Neuronal stem cell (in vitro differentiated cells): ENCODE measurements at regions not wholly inside any gene's neighbourhood (a gene's known extent, or its start where the extent isn't known, plus 50 kb on each side); places are given as distances from the start of the nearest gene placed in this dataset.

Source experiments
- DNase-seq: peaks from one replicate; pipeline ENCODE4 v3.0.0-alpha.2; 2013; ENCODE audit warnings: low spot score
- H2AFZ ChIP-seq: one replicate; pipeline ENCODE4 v1.6.1; 2013; ENCODE audit warnings: mild to moderate bottlenecking, low read length, inconsistent platforms
- H2AK5ac ChIP-seq: 2 replicates; pipeline ENCODE4 v1.6.1; 2013; ENCODE audit warnings: low read depth, mild to moderate bottlenecking, inconsistent platforms, low read length, moderate library complexity, mixed read lengths
- H2BK120ac ChIP-seq: 2 replicates; pipeline ENCODE4 v1.6.1; 2013; ENCODE audit warnings: low read depth, mild to moderate bottlenecking, inconsistent platforms, low read length, moderate library complexity, mixed read lengths
- H2BK12ac ChIP-seq: one replicate; pipeline ENCODE4 v1.6.1; 2013; ENCODE audit warnings: low read length, inconsistent platforms
- H2BK15ac ChIP-seq: 2 replicates; pipeline ENCODE4 v1.6.1; 2013; ENCODE audit warnings: mild to moderate bottlenecking, low read length, inconsistent platforms, mixed read lengths
- H2BK5ac ChIP-seq: one replicate; pipeline ENCODE4 v1.6.1; 2013; ENCODE audit warnings: inconsistent platforms, mild to moderate bottlenecking, low read length, moderate library complexity
- H3K14ac ChIP-seq: one replicate; pipeline ENCODE4 v1.6.1; 2013; ENCODE audit warnings: low read length, inconsistent platforms
- H3K18ac ChIP-seq: 2 replicates; pipeline ENCODE4 v1.6.1; 2013; ENCODE audit warnings: low read length, inconsistent platforms
- H3K23ac ChIP-seq: 2 replicates; pipeline ENCODE4 v1.6.1; 2013; ENCODE audit warnings: low read depth, mild to moderate bottlenecking, mixed read lengths, low read length, inconsistent platforms; ENCODE audit not compliant: poor library complexity
- H3K27ac ChIP-seq: replicated peaks from 3 replicates; pipeline ENCODE4 v1.5.1; 2013; ENCODE audit warnings: low read length, inconsistent platforms
- H3K27me3 ChIP-seq, 3 experiments: 2 replicates each; pipeline ENCODE4 v1.6.1; 2013; ENCODE audit warnings: low read length in 3 of 3, mild to moderate bottlenecking in 2 of 3, inconsistent platforms in 1 of 3, low read depth in 1 of 3, mixed read lengths in 1 of 3, moderate library complexity in 1 of 3; ENCODE audit not compliant: control insufficient read depth in 3 of 3, insufficient read depth in 3 of 3
- H3K36me3 ChIP-seq, 2 donors: replicated peaks in 1 of 2; 2 replicates each; pipeline ENCODE4 v1.6.1; 2013; ENCODE audit warnings: low read length in 2 of 2; ENCODE audit not compliant: control insufficient read depth in 2 of 2, insufficient read depth in 2 of 2
- H3K4ac ChIP-seq: 2 replicates; pipeline ENCODE4 v1.6.1; 2013; ENCODE audit warnings: inconsistent platforms, mild to moderate bottlenecking, low read length, moderate library complexity
- H3K4me1 ChIP-seq, 2 donors: 1 replicate in 1 of 2; 2 replicates in 1 of 2; pipeline ENCODE4 v1.6.1; 2013; ENCODE audit warnings: low read length in 2 of 2, low read depth in 1 of 2; ENCODE audit not compliant: control insufficient read depth in 2 of 2, insufficient read depth in 1 of 2
- H3K4me2 ChIP-seq: one replicate; pipeline ENCODE4 v1.6.1; 2013; ENCODE audit warnings: mild to moderate bottlenecking, low read length, inconsistent platforms; ENCODE audit not compliant: insufficient read depth, poor library complexity, severe bottlenecking
- H3K4me3 ChIP-seq, 2 donors: 2 replicates each; pipeline ENCODE4 v1.5.1; 2013; ENCODE audit warnings: low read length in 2 of 2, mild to moderate bottlenecking in 2 of 2, inconsistent platforms in 1 of 2, moderate library complexity in 1 of 2
- H3K79me1 ChIP-seq: one replicate; pipeline ENCODE4 v1.6.1; 2013; ENCODE audit warnings: low read depth, mild to moderate bottlenecking, inconsistent platforms, low read length, moderate library complexity
- H3K9ac ChIP-seq: one replicate; pipeline ENCODE4 v1.6.1; 2013; ENCODE audit warnings: mild to moderate bottlenecking, low read depth, low read length, inconsistent platforms; ENCODE audit not compliant: poor library complexity
- H3K9me3 ChIP-seq, 2 donors: replicated peaks in 1 of 2; 2 replicates each; pipeline versions ENCODE3 to v1.6.1; 2013; ENCODE audit warnings: low read length in 2 of 2, mild to moderate bottlenecking in 2 of 2, inconsistent platforms in 1 of 2, low read depth in 1 of 2, mixed read lengths in 1 of 2, moderate library complexity in 1 of 2; ENCODE audit not compliant: control insufficient read depth in 2 of 2, insufficient read depth in 1 of 2
- H4K8ac ChIP-seq: one replicate; pipeline ENCODE4 v1.6.1; 2013; ENCODE audit warnings: low read depth, mild to moderate bottlenecking, inconsistent platforms, low read length, moderate library complexity
- H4K91ac ChIP-seq: one replicate; pipeline ENCODE4 v1.6.1; 2013; ENCODE audit warnings: low read length, low read depth, mild to moderate bottlenecking, inconsistent platforms; ENCODE audit not compliant: poor library complexity
- WGBS, 2 donors: extraction: QIAGEN DNeasy Blood & Tissue Kit; methylation state at CpG; one replicate each; pipeline ENCODE4 v1.1.7; 2013; ENCODE audit warnings: missing lambda C conversion rate in 2 of 2, mixed read lengths in 1 of 2; ENCODE audit not compliant: insufficient read length in 2 of 2, insufficient replicate concordance in 1 of 2; ENCODE audit errors: extremely low coverage in 2 of 2; 5-methylcytosine and 5-hydroxymethylcytosine counted together

- no peaks in the 10 kb centered on the region for H3K36me3 ChIP-seq
- no peak overlapping the region for H2BK12ac ChIP-seq
- no peak overlapping the region for H2BK15ac ChIP-seq
- H3K4me3 ChIP-seq, result no peak overlapping the region
- no peak overlapping the region for H4K8ac ChIP-seq
- DNase-seq, result no peak
- no peak overlapping the region for H3K14ac ChIP-seq
- no peaks in the 10 kb centered on the region for H3K4me1 ChIP-seq
- no peak overlapping the region for H3K18ac ChIP-seq
- no CpG with 5 or more reads among the region's 1 CpG for WGBS, 2 donors
- no peaks in the 10 kb centered on the region for H3K79me1 ChIP-seq
- no peaks in the 10 kb centered on the region for H3K27me3 ChIP-seq
- H3K9ac ChIP-seq, result no peak overlapping the region
- no peak overlapping the region for H3K23ac ChIP-seq
- no peak overlapping the region for H3K4ac ChIP-seq
- H2BK120ac ChIP-seq, result no peak overlapping the region
- H2AK5ac ChIP-seq, result no peak overlapping the region
- H2AFZ ChIP-seq, result no peak overlapping the region
- no peak overlapping the region for H2BK5ac ChIP-seq
- no peak overlapping the region for H3K27ac ChIP-seq
- H3K9me3 ChIP-seq, result no peaks in the 10 kb centered on the region
- no peak overlapping the region for H4K91ac ChIP-seq
- H3K4me2 ChIP-seq, result no peak overlapping the region
Measured at GRCh38 chr15:48031466-48031865, 89.3 kb upstream of the SLC24A5 start.

DNA sequence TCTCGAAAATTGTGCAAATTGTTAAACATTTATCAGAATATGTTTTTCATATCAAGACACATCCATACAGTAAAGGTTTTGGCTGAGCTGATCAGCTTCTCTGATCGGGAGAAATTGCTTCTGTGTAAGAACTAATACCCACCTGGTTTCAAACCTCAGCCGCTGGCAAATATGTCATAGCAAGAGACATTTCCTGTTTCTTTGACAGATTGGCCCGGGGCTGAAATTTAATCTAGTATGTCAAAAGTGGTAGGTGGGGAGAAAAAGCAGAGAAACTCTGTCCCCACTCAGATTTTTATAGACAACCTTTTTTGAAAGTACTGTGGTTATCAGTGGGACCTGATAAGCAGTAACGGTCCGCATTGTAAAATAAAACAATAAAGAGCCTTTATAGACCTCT is 88.8 kb upstream of the SLC24A5 start:
- no peak overlapping the region for H3K4me3 ChIP-seq
- WGBS, 2 donors, result no CpG with 5 or more reads among the region's 6 CpGs
- no peak for DNase-seq
- H2AFZ ChIP-seq, result no peak overlapping the region
- H2BK5ac ChIP-seq, result no peak overlapping the region
- H3K9ac ChIP-seq, result no peak overlapping the region
- H4K8ac ChIP-seq, result no peak overlapping the region
- no peaks in the 10 kb centered on the region for H3K9me3 ChIP-seq
- no peak overlapping the region for H3K27ac ChIP-seq
- no peaks in the 10 kb centered on the region for H3K79me1 ChIP-seq
- H3K18ac ChIP-seq, result no peak overlapping the region
- no peak overlapping the region for H2BK120ac ChIP-seq
- no peak overlapping the region for H3K23ac ChIP-seq
- no peak overlapping the region for H3K4ac ChIP-seq
- no peaks in the 10 kb centered on the region for H3K4me1 ChIP-seq
- H3K4me2 ChIP-seq, result no peak overlapping the region
- H3K36me3 ChIP-seq, result no peaks in the 10 kb centered on the region
- no peak overlapping the region for H2AK5ac ChIP-seq
- no peak overlapping the region for H4K91ac ChIP-seq
- no peak overlapping the region for H3K14ac ChIP-seq
- no peak overlapping the region for H2BK12ac ChIP-seq
- H2BK15ac ChIP-seq, result no peak overlapping the region
- no peaks in the 10 kb centered on the region for H3K27me3 ChIP-seq

- no peak overlapping the region for H2BK15ac ChIP-seq
- DNase-seq, result no peak
Measured at GRCh38 chr15:48032911-48033310, 87.9 kb upstream of the SLC24A5 start.

DNA sequence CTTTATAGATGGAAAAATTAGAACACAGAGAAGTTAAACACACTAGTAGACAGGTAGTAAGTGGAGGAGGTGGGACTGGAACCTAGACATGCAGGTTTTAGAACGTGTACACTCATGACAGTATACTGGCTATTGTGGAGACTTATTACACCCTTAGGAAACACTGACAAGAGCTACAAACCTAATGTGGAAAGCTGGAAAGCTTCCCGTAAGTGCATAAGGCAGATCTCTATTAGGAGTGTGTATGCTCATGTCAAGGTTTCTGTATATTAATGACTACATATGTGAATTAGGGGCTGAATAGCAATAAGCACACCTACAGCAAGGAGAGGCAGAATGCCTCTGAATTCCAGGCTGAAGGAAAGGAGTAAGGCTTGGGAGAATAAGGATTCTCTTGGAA is 82.6 kb upstream of the SLC24A5 start:
- Histone ChIP-seq H3K23ac (no peak overlapping the region), H2AFZ (no peak overlapping the region), H2BK5ac (no peak overlapping the region), H3K79me1 (no peaks in the 10 kb centered on the region), H2BK15ac (no peak overlapping the region), H2AK5ac (no peak overlapping the region), H3K27me3 (no peaks in the 10 kb centered on the region), H3K27ac (no peak overlapping the region), H3K36me3 (no peaks in the 10 kb centered on the region), H2BK120ac (no peak overlapping the region), H4K91ac (no peak overlapping the region), H3K4me3 (no peak overlapping the region), H3K4ac (no peak overlapping the region), H3K18ac (no peak overlapping the region), H3K14ac (no peak overlapping the region), H2BK12ac (no peak overlapping the region), H3K4me2 (no peak overlapping the region), H3K4me1 (peaks cover 0 to 1% of the 10 kb centered on the region in 2 donors), H3K9me3 (no peaks in the 10 kb centered on the region), H4K8ac (no peak overlapping the region), H3K9ac (no peak overlapping the region)
- no CpG with 5 or more reads among the region's 2 CpGs for whole genome bisulfite sequencing, 2 donors
- no peak for DNase-seq

More at GRCh38 chr15:48032911-48033310, 87.9 kb upstream of the SLC24A5 start:
- H3K36me3 ChIP-seq, result no peaks in the 10 kb centered on the region
- H3K79me1 ChIP-seq, result no peaks in the 10 kb centered on the region
- H3K23ac ChIP-seq, result no peak overlapping the region
- H3K4me2 ChIP-seq, result no peak overlapping the region
- no peaks in the 10 kb centered on the region for H3K27me3 ChIP-seq
- no peak overlapping the region for H3K4ac ChIP-seq
- H3K4me3 ChIP-seq, result no peak overlapping the region
- no peak overlapping the region for H2BK120ac ChIP-seq
- H4K8ac ChIP-seq, result no peak overlapping the region
- no peak overlapping the region for H3K14ac ChIP-seq
- no peak overlapping the region for H3K9ac ChIP-seq
- H2BK12ac ChIP-seq, result no peak overlapping the region
- no peak overlapping the region for H4K91ac ChIP-seq
- no peak overlapping the region for H2AFZ ChIP-seq
- no peaks in the 10 kb centered on the region for H3K4me1 ChIP-seq
- no peak overlapping the region for H2BK5ac ChIP-seq
- no peak overlapping the region for H2AK5ac ChIP-seq
- no peaks in the 10 kb centered on the region for H3K9me3 ChIP-seq
- no CpG with 5 or more reads among the region's 2 CpGs for WGBS, 2 donors
- no peak overlapping the region for H3K18ac ChIP-seq
- H3K27ac ChIP-seq, result no peak overlapping the region
